ENCODE measurements at regions not wholly inside any gene's neighbourhood (a gene's known extent, or its start where the extent isn't known, plus 50 kb on each side); places are given as distances from the start of the nearest gene placed in this dataset.

DNA sequence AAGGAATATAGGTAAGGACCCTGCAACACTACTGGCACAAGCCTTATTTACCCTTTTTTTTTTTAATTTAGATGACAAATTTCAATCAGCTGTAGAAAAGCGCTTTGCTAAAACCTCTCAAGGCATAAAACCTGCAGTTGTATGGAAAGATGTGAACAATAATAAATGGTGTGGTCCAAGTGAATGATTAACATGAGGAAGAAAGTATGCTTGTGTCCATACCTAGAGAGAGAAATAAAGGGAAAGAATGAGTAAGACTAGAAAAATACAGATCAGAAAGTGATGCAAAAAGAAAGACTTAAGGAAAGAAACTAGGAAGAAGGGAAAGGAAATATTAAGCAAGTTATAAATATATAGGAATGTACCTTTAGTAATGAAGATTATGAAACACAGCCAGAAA lies 119.2 kb upstream of the SCN7A start:
- TF ChIP-seq, protein P1, sequence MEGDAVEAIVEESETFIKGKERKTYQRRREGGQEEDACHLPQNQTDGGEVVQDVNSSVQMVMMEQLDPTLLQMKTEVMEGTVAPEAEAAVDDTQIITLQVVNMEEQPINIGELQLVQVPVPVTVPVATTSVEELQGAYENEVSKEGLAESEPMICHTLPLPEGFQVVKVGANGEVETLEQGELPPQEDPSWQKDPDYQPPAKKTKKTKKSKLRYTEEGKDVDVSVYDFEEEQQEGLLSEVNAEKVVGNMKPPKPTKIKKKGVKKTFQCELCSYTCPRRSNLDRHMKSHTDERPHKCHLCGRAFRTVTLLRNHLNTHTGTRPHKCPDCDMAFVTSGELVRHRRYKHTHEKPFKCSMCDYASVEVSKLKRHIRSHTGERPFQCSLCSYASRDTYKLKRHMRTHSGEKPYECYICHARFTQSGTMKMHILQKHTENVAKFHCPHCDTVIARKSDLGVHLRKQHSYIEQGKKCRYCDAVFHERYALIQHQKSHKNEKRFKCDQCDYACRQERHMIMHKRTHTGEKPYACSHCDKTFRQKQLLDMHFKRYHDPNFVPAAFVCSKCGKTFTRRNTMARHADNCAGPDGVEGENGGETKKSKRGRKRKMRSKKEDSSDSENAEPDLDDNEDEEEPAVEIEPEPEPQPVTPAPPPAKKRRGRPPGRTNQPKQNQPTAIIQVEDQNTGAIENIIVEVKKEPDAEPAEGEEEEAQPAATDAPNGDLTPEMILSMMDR (optimal IDR thresholded peaks at IDR 0.05 in 1 of 3, IDR thresholded peaks at IDR 0.05 in 1 of 3, conservative IDR thresholded peaks at IDR 0.05 in 1 of 3; ENCODE audit: extremely low read depth in 1 of 3, insufficient read depth in 2 of 3, low read length in 3 of 3): no peak
- TF ChIP-seq EZH2 (IDR thresholded peaks at IDR 0.05; ENCODE audit: low read length): no peak
